Hepatocyte (in vitro differentiated cells): ENCODE measurements at regions not wholly inside any gene's neighbourhood (a gene's known extent, or its start where the extent isn't known, plus 50 kb on each side); places are given as distances from the start of the nearest gene placed in this dataset.

Experiments
- EZH2 ChIP-seq: fragments of 200-600 bp; sonication (generic); IDR thresholded peaks from 2 replicates; pipeline ENCODE4 v1.6.1; 2016; ENCODE audit warnings: antibody characterized with exemption, mild to moderate bottlenecking, borderline replicate concordance
- EZH2phosphoT487 ChIP-seq: fragments of 200-600 bp; sonication (generic); IDR thresholded peaks from one replicate; pipeline ENCODE4 v1.6.1; 2018; ENCODE audit warnings: antibody characterized with exemption, mild to moderate bottlenecking, low read depth, moderate library complexity; ENCODE audit not compliant: unreplicated experiment, severe bottlenecking
- TF ChIP-seq, protein P1 (sequence below): fragments of 200-600 bp; sonication (generic); IDR thresholded peaks from 2 replicates; pipeline ENCODE4 v1.5.1; 2016; ENCODE audit warnings: antibody characterized with exemption, mild to moderate bottlenecking; ENCODE audit not compliant: poor library complexity

DNA sequence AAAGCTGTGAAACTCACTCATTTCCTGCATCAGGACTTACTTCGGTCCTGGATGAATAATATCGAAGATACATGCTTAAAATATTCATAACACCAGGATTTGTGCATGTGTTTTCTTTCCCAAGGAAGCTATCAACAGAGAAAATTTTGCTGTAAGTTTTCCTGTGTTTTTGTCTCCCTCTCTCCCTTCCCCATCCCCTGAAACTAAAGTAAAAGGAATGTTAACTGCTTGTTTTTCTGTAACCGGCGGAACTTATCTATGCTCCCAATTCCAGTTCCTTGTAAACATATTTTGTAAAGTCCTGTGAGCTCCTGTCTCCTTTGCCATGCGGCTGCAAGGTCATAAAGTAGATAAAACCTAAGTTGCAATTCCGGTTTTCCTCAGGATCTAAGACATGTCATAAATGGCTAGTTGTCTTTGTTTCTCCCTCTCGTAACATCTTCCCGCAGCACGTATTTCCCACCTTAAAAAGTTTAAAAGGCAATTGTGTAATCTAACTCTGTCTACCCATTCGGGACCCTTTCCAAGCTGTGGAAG lies 79.0 kb upstream of the POM121L12 start:
- TF ChIP-seq, protein P1, sequence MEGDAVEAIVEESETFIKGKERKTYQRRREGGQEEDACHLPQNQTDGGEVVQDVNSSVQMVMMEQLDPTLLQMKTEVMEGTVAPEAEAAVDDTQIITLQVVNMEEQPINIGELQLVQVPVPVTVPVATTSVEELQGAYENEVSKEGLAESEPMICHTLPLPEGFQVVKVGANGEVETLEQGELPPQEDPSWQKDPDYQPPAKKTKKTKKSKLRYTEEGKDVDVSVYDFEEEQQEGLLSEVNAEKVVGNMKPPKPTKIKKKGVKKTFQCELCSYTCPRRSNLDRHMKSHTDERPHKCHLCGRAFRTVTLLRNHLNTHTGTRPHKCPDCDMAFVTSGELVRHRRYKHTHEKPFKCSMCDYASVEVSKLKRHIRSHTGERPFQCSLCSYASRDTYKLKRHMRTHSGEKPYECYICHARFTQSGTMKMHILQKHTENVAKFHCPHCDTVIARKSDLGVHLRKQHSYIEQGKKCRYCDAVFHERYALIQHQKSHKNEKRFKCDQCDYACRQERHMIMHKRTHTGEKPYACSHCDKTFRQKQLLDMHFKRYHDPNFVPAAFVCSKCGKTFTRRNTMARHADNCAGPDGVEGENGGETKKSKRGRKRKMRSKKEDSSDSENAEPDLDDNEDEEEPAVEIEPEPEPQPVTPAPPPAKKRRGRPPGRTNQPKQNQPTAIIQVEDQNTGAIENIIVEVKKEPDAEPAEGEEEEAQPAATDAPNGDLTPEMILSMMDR, result no peak
- TF ChIP-seq EZH2phosphoT487, result no peak
- TF ChIP-seq EZH2, result no peak
